BLaER1 treated with 17β-estradiol and CSF1 and Interleukin-3, amounts not matched to agents 10 nM and 100 nM (cell line): ENCODE measurements at regions not wholly inside any gene's neighbourhood (a gene's known extent, or its start where the extent isn't known, plus 50 kb on each side); places are given as distances from the start of the nearest gene placed in this dataset.
"Not testable (repeated sequence)": the region's sequence is repeated elsewhere in the genome, so short reads cannot be mapped to it uniquely, and the experiment has no call there.

ENCODE experiments used
- H3K27ac ChIP-seq, 11 experiments: shearing (Covaris generic); formaldehyde crosslinking; 2 replicates each; pipeline ENCODE4 v1.8.1; 2022
- H3K27me3 ChIP-seq, 11 experiments: shearing (Covaris generic); formaldehyde crosslinking; 2 replicates each; pipeline ENCODE4 v1.8.1; 2022
- H3K36me3 ChIP-seq, 11 experiments: shearing (Covaris generic); formaldehyde crosslinking; 2 replicates each; pipeline ENCODE4 v1.8.1; 2022
- H3K4me1 ChIP-seq, 10 experiments: shearing (Covaris generic); formaldehyde crosslinking; 2 replicates each; pipeline ENCODE4 v1.8.1; 2022
- H3K4me2 ChIP-seq, 11 experiments: shearing (Covaris generic); formaldehyde crosslinking; 2 replicates each; pipeline ENCODE4 v1.8.1; 2022
- H3K4me3 ChIP-seq, 10 experiments: shearing (Covaris generic); formaldehyde crosslinking; 2 replicates each; pipeline ENCODE4 v1.8.1; 2022
- H3K9ac ChIP-seq, 11 experiments: shearing (Covaris generic); formaldehyde crosslinking; 2 replicates each; pipeline ENCODE4 v1.8.1; 2022
- H3K9me3 ChIP-seq, 11 experiments: shearing (Covaris generic); formaldehyde crosslinking; replicated peaks in 1 of 11; 2 replicates each; pipeline ENCODE4 v1.8.1; 2022
- H4K20me1 ChIP-seq, 11 experiments: shearing (Covaris generic); formaldehyde crosslinking; 2 replicates each; pipeline ENCODE4 v1.8.1; 2022
- Cebpa-rat ChIP-seq, 11 experiments: shearing (Covaris generic); IDR thresholded peaks; 2 replicates each; pipeline ENCODE4 v1.8.1; 2022

DNA sequence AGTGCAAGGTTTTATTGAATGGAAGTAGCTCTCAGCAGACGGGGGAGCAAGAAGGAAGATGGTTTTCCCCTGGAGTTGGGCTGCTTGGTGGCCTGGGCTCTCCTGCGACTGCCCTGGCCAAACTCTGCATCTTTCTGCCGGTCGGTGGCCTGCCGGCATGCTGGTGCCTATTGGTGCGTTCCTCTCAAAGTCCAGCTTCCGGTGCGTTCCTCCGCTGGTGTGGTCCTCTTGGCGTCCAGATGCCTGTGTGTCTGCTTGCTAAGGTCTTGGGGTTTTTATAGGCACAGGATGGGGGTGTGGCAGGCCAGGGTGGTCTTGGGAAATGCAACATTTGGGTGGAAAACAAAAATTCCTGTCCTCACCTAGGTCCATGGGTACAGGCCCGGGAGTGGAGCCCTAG lies 567.4 kb upstream of the CNTN5 start:
- Histone ChIP-seq H3K9ac (no peak overlapping the region), H3K36me3 (no peaks in the 10 kb centered on the region), H3K4me1 (no peaks in the 10 kb centered on the region), H3K27me3 (no peaks in the 10 kb centered on the region), H3K9me3 (no peaks in the 10 kb centered on the region), H3K4me2 (no peak overlapping the region), H3K4me3 (no peak overlapping the region), H4K20me1 (no peaks in the 10 kb centered on the region), H3K27ac (no peak overlapping the region)
- no peak for TF ChIP-seq Cebpa-rat (IDR thresholded peaks at IDR 0.05)

DNA sequence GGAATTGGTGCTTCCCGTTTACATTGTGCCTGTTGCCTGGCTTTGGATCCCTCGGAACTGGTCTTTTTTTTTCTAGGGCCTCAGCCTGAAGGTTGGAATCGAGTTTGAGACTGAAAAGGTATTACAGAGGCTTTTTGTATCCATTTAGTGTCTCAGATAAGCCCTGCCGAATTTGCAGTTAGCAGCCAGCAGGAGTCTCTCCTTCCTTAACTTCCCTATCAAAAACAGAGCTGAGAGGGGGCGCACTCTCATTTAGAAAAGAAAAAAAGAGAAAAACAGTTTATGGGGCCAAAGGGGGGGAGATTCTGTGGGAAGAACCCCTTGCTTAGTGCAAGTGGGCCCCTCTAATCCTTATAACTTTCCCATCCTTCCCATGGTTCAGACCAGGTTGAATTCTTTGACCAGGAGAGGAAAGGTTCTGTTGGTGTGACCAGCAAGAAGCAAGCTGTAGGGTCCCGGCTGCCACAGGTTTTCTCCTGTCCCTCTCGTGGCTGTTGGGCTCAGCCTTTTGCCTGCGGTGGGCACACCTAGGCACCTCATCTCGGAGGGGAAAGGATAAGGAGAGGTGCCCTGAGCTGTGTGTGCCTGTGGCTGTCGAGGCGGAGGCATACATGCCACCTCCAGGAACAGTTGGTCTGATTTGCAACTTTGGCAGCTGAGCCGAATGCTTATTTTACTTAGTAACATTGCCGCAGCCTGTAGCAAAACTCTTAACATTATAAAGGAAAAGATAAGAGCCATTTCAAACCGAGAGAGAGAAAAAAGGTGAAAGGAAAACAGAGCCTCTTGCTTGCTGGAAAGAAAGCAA lies 565.0 kb upstream of the CNTN5 start:
- H3K9me3 ChIP-seq: no peaks in the 10 kb centered on the region

DNA sequence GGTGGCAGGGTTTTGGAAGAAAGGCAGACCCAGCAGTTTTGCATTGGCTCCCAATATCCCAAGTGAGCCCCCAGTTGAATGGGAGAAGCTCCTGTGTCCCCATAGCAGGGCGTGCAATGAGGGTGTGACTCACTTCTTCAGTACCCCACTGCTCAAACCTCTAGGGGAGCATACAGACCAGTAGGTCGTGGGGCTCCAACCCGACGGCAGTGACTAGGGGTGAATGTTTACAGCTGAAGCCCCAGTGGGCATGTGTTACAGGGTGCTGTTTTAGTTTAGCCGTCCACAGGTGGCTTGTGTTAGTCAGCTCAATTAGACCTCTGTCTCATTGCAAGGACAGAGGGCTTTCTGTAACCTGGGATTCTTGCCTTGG lies 564.5 kb upstream of the CNTN5 start:
- Histone ChIP-seq H3K4me3 (no peak overlapping the region), H3K9me3 (no peaks in the 10 kb centered on the region), H3K9ac (no peak overlapping the region), H3K27me3 (no peaks in the 10 kb centered on the region), H3K27ac (no peak overlapping the region), H4K20me1 (no peaks in the 10 kb centered on the region), H3K4me1 (no peaks in the 10 kb centered on the region), H3K36me3 (no peaks in the 10 kb centered on the region), H3K4me2 (no peak overlapping the region)
- no peak for TF ChIP-seq Cebpa-rat (IDR thresholded peaks at IDR 0.05)

More for the DNA sequence above, 565.0 kb upstream of the CNTN5 start:
- Histone ChIP-seq H3K27me3 (no peaks in the 10 kb centered on the region), H3K4me2 (no peak overlapping the region), H3K27ac (no peak overlapping the region), H3K9ac (no peak overlapping the region), H3K36me3 (no peaks in the 10 kb centered on the region), H3K4me3 (no peak overlapping the region), H4K20me1 (no peaks in the 10 kb centered on the region), H3K4me1 (no peaks in the 10 kb centered on the region)
- TF ChIP-seq Cebpa-rat (IDR thresholded peaks at IDR 0.05): no peak

DNA sequence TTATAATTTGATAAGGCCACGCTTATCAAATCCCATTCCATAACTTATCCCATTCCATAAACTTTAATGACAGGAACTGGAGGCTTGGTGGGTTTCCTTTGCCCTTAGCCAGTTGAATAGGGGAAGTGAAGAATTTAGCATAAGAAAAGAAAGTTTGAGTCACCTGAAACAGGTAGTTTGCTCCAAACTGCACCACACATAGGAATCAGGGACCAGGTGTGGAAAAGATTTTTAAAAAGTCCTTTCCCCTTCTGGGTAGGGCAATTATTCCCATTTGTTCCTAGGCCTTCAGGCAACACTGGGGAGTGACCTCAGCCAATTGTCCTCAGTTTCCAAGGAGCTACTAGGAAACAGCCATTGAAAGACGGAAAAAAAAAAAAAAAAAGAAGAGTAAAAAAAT lies 525.7 kb upstream of the CNTN5 start:
- Histone ChIP-seq H3K9ac (no peak overlapping the region), H3K27me3 (no peaks in the 10 kb centered on the region), H3K4me1 (no peaks in the 10 kb centered on the region), H4K20me1 (no peaks in the 10 kb centered on the region), H3K36me3 (no peaks in the 10 kb centered on the region), H3K27ac (no peak overlapping the region), H3K9me3 (no peaks in the 10 kb centered on the region), H3K4me3 (no peak overlapping the region), H3K4me2 (no peak overlapping the region)
- TF ChIP-seq Cebpa-rat (IDR thresholded peaks at IDR 0.05): no peak

DNA sequence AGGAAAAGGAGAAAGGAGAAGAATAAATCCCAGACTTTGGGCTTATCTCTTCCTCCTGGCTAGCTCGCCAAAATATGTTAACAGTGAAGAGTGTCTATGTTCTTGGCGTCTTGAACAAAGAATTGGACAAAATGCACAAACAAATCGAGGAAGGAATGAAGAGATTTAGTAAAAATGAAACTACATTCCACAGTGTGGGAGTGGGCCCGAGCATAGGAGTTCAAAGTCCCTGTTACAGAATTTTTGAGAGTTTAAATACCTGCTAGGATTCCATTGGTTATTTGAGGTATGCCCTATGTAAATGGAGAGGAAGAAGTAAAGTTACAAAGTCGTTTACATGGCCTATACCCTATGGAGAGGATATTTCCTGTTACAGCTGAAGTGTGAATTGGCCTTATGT lies 525.1 kb upstream of the CNTN5 start:
- Histone ChIP-seq H3K4me3 (no peak overlapping the region), H3K36me3 (no peaks in the 10 kb centered on the region), H3K27ac (no peak overlapping the region), H3K4me1 (no peaks in the 10 kb centered on the region), H3K4me2 (no peak overlapping the region), H3K9me3 (no peaks in the 10 kb centered on the region), H3K27me3 (no peaks in the 10 kb centered on the region), H3K9ac (no peak overlapping the region), H4K20me1 (no peaks in the 10 kb centered on the region)
- no peak for TF ChIP-seq Cebpa-rat (IDR thresholded peaks at IDR 0.05)

- Histone ChIP-seq H3K9me3 (peaks cover 0 to 5% (median 0%) of the 10 kb centered on the region in 11 experiments; a peak in 2 of 22 replicates), H3K36me3 (no peaks in the 10 kb centered on the region), H3K4me3 (no peak overlapping the region), H3K4me2 (no peak overlapping the region), H3K4me1 (peaks cover 0 to 11% (median 0%) of the 10 kb centered on the region in 10 experiments; a peak in 2 of 20 replicates), H3K27me3 (no peaks in the 10 kb centered on the region), H4K20me1 (no peaks in the 10 kb centered on the region), H3K27ac (no peak overlapping the region), H3K9ac (no peak overlapping the region)
- no peak for TF ChIP-seq Cebpa-rat (IDR thresholded peaks at IDR 0.05)
Observed at GRCh38 chr11:98507208-98507607, 513.5 kb upstream of the CNTN5 start.

GRCh38 chr11:98512938-98513337 lies 507.8 kb upstream of the CNTN5 start:
- no peaks in the 10 kb centered on the region for H4K20me1 ChIP-seq
- H3K4me3 ChIP-seq: no peak overlapping the region
- no peaks in the 10 kb centered on the region for H3K4me1 ChIP-seq
- no peaks in the 10 kb centered on the region for H3K27me3 ChIP-seq
- no peak overlapping the region for H3K4me2 ChIP-seq
- H3K27ac ChIP-seq: no peak overlapping the region
- peaks cover 0 to 1% (median 0%) of the 10 kb centered on the region in 11 experiments; a peak in 1 of 22 replicates for H3K9me3 ChIP-seq
- no peak overlapping the region for H3K9ac ChIP-seq
- no peaks in the 10 kb centered on the region for H3K36me3 ChIP-seq
- no peak for TF ChIP-seq Cebpa-rat (IDR thresholded peaks at IDR 0.05)

- Histone ChIP-seq H3K9me3 (no peaks in the 10 kb centered on the region), H3K27me3 (no peaks in the 10 kb centered on the region), H3K9ac (no peak overlapping the region), H3K36me3 (no peaks in the 10 kb centered on the region), H3K27ac (no peak overlapping the region), H3K4me2 (no peak overlapping the region), H4K20me1 (no peaks in the 10 kb centered on the region), H3K4me3 (no peak overlapping the region), H3K4me1 (no peaks in the 10 kb centered on the region)
- TF ChIP-seq Cebpa-rat (IDR thresholded peaks at IDR 0.05): no peak
Observed at GRCh38 chr11:98531576-98531975, 489.2 kb upstream of the CNTN5 start.

- Histone ChIP-seq H3K27ac (no peak overlapping the region), H4K20me1 (no peaks in the 10 kb centered on the region), H3K4me3 (no peak overlapping the region), H3K4me2 (no peak overlapping the region), H3K36me3 (no peaks in the 10 kb centered on the region), H3K4me1 (peaks cover 0 to 5% (median 0%) of the 10 kb centered on the region in 10 experiments; a peak in 1 of 20 replicates), H3K9ac (no peak overlapping the region), H3K9me3 (no peaks in the 10 kb centered on the region), H3K27me3 (no peaks in the 10 kb centered on the region)
- TF ChIP-seq Cebpa-rat (IDR thresholded peaks at IDR 0.05): no peak
Observed at GRCh38 chr11:98536023-98536422, 484.7 kb upstream of the CNTN5 start.

GRCh38 chr11:98538358-98538757 lies 482.4 kb upstream of the CNTN5 start:
- not testable (repeated sequence) for H3K4me1 ChIP-seq, H3K36me3 ChIP-seq, H4K20me1 ChIP-seq, H3K4me3 ChIP-seq, H3K9ac ChIP-seq, H3K27ac ChIP-seq, H3K27me3 ChIP-seq, H3K9me3 ChIP-seq
- 0 out of 22 replicates have a peak overlapping the region, but pooled peaks of 1 of the 11 experiments have one; percentile 1 for H3K4me2 ChIP-seq
